ENCODE measurements at regions not wholly inside any gene's neighbourhood (a gene's known extent, or its start where the extent isn't known, plus 50 kb on each side); places are given as distances from the start of the nearest gene placed in this dataset.

DNA sequence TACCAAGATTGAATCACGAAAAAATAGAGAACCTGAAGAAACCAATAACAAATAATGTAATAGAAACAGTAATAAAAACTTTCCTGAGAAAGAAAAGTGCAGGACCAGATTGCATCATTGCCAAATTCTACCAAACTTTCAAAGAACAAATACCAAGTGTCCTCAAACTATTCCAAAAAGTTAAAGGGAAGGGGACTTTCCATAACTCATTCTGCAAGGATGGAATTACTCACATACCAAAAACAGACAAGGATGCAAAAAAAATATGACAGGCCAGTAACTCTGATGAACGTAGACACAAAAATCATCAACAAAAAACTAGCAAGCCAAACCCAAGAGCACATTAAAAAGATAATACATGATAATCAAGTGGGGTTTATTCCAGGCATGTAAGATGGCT is 172.3 kb upstream of the SLC35G4 start:
- no peak for TF ChIP-seq CTCF (conservative IDR thresholded peaks at IDR 0.05; ENCODE audit: low read depth, low read length)
- no peak overlapping the region for H3K4me3 ChIP-seq (ENCODE audit: low read length)
- no peak for DNase-seq (ENCODE audit: low read depth)

GRCh38 chr18:11432360-11432811 is 177.0 kb upstream of the SLC35G4 start:
- no peak overlapping the region for H3K4me3 ChIP-seq (ENCODE audit: low read length)
- no peak for TF ChIP-seq CTCF (conservative IDR thresholded peaks at IDR 0.05; ENCODE audit: low read depth, low read length)
- no peak for DNase-seq (ENCODE audit: low read depth)

GRCh38 chr18:11429876-11430275 is 179.5 kb upstream of the SLC35G4 start:
- no peak for TF ChIP-seq CTCF (conservative IDR thresholded peaks at IDR 0.05; ENCODE audit: low read depth, low read length)
- no peak for DNase-seq (ENCODE audit: low read depth)
- H3K4me3 ChIP-seq (ENCODE audit: low read length), result no peak overlapping the region

DNA sequence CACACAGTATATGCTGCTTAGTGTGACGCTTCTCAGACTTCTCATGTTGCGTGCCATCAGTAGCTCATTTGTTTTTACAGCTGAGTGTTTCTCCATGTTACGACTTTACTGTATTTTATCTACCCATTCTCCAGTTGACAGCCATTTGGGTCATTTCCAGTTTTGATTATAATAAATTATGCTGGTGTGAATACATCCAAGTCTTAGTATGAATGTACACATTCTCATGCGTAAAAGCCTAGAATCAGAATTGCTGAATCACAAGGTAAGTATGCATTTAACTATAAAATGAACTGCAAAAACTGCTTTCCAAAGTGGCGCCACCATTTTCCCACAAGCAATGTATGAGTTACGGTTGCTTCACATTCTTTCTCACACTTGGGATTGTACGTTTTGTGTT is 184.2 kb upstream of the SLC35G4 start:
- no peak for DNase-seq (ENCODE audit: low read depth)
- no peak for TF ChIP-seq CTCF (conservative IDR thresholded peaks at IDR 0.05; ENCODE audit: low read depth, low read length)
- H3K4me3 ChIP-seq (ENCODE audit: low read length), result no peak overlapping the region

GRCh38 chr18:11419338-11419737 is 190.1 kb upstream of the SLC35G4 start:
- DNase-seq (ENCODE audit: low read depth), result no peak
- H3K4me3 ChIP-seq (ENCODE audit: low read length), result no peak overlapping the region
- no peak for TF ChIP-seq CTCF (conservative IDR thresholded peaks at IDR 0.05; ENCODE audit: low read depth, low read length)

GRCh38 chr18:11412811-11413210 is 196.6 kb upstream of the SLC35G4 start:
- no peak for TF ChIP-seq CTCF (conservative IDR thresholded peaks at IDR 0.05; ENCODE audit: low read depth, low read length)
- H3K4me3 ChIP-seq (ENCODE audit: low read length), result no peak overlapping the region
- no peak for DNase-seq (ENCODE audit: low read depth)

DNA sequence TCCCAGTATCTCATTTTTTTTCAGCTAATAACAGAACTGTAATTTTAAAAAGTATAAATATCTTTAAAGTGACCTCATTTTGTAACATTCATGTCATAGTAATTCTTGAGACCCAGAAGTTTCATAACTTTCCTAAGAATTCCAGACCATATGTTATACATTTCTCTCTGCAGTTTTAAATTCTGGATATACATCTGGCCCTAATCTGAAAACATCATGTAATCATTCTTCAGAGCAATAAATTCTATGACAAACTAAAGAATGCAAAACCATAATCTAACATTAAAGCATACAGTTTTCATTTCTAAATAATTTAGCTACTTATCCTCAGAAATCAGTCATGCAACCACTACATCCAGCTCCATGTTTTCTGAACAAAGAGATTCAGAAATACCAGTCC is 198.3 kb upstream of the SLC35G4 start:
- no peak for TF ChIP-seq CTCF (conservative IDR thresholded peaks at IDR 0.05; ENCODE audit: low read depth, low read length)
- no peak for DNase-seq (ENCODE audit: low read depth)
- H3K4me3 ChIP-seq (ENCODE audit: low read length), result no peak overlapping the region

Measured in retinal pigment epithelial cell (primary cell).